ENCODE measurements at regions not wholly inside any gene's neighbourhood (a gene's known extent, or its start where the extent isn't known, plus 50 kb on each side); places are given as distances from the start of the nearest gene placed in this dataset.

GRCh38 chr16:5589812-5590373, 492.3 kb upstream of the EEF2KMT start:
- no peak for TF ChIP-seq POLR2AphosphoS5 (IDR thresholded peaks at IDR 0.05; ENCODE audit: low read depth, low read length)

GRCh38 chr16:5584109-5584508, 486.5 kb upstream of the EEF2KMT start:
- TF ChIP-seq POLR2AphosphoS5 (IDR thresholded peaks at IDR 0.05; ENCODE audit: low read depth, low read length) (no peak), SIN3A (IDR thresholded peaks at IDR 0.05; ENCODE audit: borderline replicate concordance, insufficient read depth, low read length) (no peak), TAF1 (IDR thresholded peaks at IDR 0.05; ENCODE audit: borderline replicate concordance, insufficient read depth, low read length) (no peak), FOXP2 (optimal IDR thresholded peaks at IDR 0.05; ENCODE audit: borderline replicate concordance, extremely low read depth, extremely low read length, insufficient read depth) (no peak)
- TF ChIP-seq, protein P1, sequence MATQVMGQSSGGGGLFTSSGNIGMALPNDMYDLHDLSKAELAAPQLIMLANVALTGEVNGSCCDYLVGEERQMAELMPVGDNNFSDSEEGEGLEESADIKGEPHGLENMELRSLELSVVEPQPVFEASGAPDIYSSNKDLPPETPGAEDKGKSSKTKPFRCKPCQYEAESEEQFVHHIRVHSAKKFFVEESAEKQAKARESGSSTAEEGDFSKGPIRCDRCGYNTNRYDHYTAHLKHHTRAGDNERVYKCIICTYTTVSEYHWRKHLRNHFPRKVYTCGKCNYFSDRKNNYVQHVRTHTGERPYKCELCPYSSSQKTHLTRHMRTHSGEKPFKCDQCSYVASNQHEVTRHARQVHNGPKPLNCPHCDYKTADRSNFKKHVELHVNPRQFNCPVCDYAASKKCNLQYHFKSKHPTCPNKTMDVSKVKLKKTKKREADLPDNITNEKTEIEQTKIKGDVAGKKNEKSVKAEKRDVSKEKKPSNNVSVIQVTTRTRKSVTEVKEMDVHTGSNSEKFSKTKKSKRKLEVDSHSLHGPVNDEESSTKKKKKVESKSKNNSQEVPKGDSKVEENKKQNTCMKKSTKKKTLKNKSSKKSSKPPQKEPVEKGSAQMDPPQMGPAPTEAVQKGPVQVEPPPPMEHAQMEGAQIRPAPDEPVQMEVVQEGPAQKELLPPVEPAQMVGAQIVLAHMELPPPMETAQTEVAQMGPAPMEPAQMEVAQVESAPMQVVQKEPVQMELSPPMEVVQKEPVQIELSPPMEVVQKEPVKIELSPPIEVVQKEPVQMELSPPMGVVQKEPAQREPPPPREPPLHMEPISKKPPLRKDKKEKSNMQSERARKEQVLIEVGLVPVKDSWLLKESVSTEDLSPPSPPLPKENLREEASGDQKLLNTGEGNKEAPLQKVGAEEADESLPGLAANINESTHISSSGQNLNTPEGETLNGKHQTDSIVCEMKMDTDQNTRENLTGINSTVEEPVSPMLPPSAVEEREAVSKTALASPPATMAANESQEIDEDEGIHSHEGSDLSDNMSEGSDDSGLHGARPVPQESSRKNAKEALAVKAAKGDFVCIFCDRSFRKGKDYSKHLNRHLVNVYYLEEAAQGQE (IDR thresholded peaks at IDR 0.05; ENCODE audit: insufficient read depth in 1 of 2, low read depth in 2 of 2, low read length in 2 of 2) = no peak

GRCh38 chr16:5582529-5582928, 484.9 kb upstream of the EEF2KMT start:
- TF ChIP-seq, protein P1 (IDR thresholded peaks at IDR 0.05; ENCODE audit: insufficient read depth in 1 of 2, low read depth in 2 of 2, low read length in 2 of 2) = no peak
- TF ChIP-seq TAF1 (IDR thresholded peaks at IDR 0.05; ENCODE audit: borderline replicate concordance, insufficient read depth, low read length) = no peak
- no peak for TF ChIP-seq SIN3A (IDR thresholded peaks at IDR 0.05; ENCODE audit: borderline replicate concordance, insufficient read depth, low read length)

- no peak for TF ChIP-seq FOXP2 (optimal IDR thresholded peaks at IDR 0.05; ENCODE audit: borderline replicate concordance, extremely low read depth, extremely low read length, insufficient read depth)
- TF ChIP-seq, protein P1 (IDR thresholded peaks at IDR 0.05; ENCODE audit: insufficient read depth in 1 of 2, low read depth in 2 of 2, low read length in 2 of 2) = no peak
- no peak for TF ChIP-seq TAF1 (IDR thresholded peaks at IDR 0.05; ENCODE audit: borderline replicate concordance, insufficient read depth, low read length)
- no peak for TF ChIP-seq SIN3A (IDR thresholded peaks at IDR 0.05; ENCODE audit: borderline replicate concordance, insufficient read depth, low read length)
- no peak for TF ChIP-seq POLR2AphosphoS5 (IDR thresholded peaks at IDR 0.05; ENCODE audit: low read depth, low read length)
Observed at GRCh38 chr16:5581908-5582307, 484.3 kb upstream of the EEF2KMT start.

- TF ChIP-seq FOXP2 (optimal IDR thresholded peaks at IDR 0.05; ENCODE audit: borderline replicate concordance, extremely low read depth, extremely low read length, insufficient read depth) (no peak), POLR2AphosphoS5 (IDR thresholded peaks at IDR 0.05; ENCODE audit: low read depth, low read length) (no peak), SIN3A (IDR thresholded peaks at IDR 0.05; ENCODE audit: borderline replicate concordance, insufficient read depth, low read length) (no peak), TAF1 (IDR thresholded peaks at IDR 0.05; ENCODE audit: borderline replicate concordance, insufficient read depth, low read length) (no peak)
- TF ChIP-seq, protein P1 (IDR thresholded peaks at IDR 0.05; ENCODE audit: insufficient read depth in 1 of 2, low read depth in 2 of 2, low read length in 2 of 2) = no peak
Observed at GRCh38 chr16:5581428-5581827, 483.8 kb upstream of the EEF2KMT start.
